T47D (cell line): ENCODE measurements at regions not wholly inside any gene's neighbourhood (a gene's known extent, or its start where the extent isn't known, plus 50 kb on each side); places are given as distances from the start of the nearest gene placed in this dataset.
A peak's percentile ranks its signal among the peaks of the same experiment; 100 is the strongest.
"Not testable (repeated sequence)": the region's sequence is repeated elsewhere in the genome, so short reads cannot be mapped to it uniquely, and the experiment has no call there.

Experiments used
- DNase-seq, 2 experiments: peaks; one replicate each; pipeline versions ENCODE4 v3.0.0 to v3.0.0-alpha.2; 2011 to 2012; ENCODE audit warnings: low read depth in 1 of 2, low spot score in 1 of 2
- JUND ChIP-seq: IDR thresholded peaks from 2 replicates; pipeline ENCODE4 v1.6.1; 2012; ENCODE audit warnings: low read depth
- in situ Hi-C: cut with HindIII; loops from 2 replicates; pipeline ENCODE4 v1.10.0; 2016; ENCODE audit warnings: low sequenced_read_pairs, low pct_unique_long_range_greater_than_20kb

DNA sequence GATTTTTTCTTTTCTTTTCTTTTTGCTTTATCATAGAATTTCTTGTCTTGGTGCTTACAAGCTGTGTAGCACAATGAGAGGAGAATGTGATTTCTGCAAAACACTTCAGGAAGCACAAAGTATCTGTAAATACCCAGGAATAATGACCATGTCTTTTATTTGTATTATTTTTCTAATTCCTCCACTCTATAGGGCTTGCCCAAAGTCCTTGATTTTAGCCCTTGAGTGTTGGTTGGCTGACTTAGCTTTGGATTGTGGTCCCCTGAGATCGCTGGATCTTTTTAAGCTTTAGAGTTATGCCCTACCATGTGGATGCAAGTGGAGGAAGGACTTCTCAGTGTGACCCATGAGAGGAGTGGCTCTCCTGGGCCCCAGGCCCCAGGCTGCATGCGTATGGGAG lies 52.2 kb downstream of the HOXC4 start:
- DNase-seq, in situ Hi-C loops: not testable (repeated sequence)

GRCh38 chr12:54106252-54106651 lies 52.6 kb downstream of the HOXC4 start:
- DNase-seq, in situ Hi-C loops: not testable (repeated sequence)

DNA sequence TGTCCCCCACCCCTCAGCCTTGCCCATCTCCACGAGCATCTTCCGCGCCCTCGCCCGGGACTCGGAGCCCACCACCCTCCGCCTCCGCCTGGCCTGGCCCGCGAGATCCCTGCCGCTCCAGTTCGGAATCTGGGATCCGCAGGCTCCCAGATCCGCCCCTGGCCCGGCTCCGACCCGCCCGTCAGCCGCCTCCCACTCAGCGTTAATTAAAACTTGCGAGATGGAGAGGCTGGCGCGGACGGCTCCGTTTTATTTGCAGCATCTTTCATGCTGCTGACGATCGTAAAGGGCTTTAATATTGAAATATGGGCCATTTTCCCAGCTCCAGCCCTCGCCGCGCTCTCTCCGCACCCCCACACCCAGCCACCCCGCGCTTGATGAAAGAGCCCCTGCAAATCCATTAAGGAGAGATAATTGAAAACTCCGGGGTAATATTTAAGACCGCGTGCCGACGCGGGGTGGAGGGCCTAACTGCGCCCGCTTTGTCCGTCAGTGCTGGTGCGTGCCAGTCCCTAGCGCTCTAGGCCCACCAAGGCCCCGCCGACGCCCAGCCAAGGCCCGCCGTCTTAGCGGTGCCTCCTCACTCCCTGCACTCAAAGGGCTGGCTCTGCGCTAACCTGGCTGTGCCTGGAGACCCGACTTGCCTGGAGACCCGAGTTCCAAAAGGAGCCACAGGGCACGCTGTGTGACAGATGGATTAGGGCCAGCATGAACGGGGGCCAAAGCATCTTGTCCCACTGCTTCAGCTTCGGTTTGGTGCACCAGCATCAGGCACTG lies 53.4 kb downstream of the HOXC4 start:
- DNase-seq, in situ Hi-C loops: not testable (repeated sequence)

DNA sequence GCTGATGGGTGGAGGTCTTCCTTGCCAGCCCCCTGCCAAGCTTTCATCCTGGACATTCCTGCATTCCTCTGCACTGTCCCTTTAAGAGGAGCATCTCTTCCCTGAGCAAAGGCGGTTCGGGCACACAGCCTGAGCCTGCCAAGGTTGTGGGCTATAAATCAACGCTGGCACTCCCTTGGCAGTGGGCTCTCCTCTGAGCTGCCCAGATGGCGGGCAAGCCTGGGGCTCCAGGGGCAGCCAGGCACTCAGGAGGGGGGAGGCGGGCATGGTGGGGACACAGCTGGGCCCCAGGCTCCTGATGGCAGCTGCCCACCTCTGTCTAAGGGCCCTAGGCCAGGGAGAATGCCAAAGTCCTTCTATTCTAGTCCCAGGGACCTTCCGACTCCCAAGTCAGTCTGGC lies 58.7 kb downstream of the HOXC4 start:
- DNase-seq, in situ Hi-C loops: not testable (repeated sequence)

- in situ Hi-C loops, DNase-seq: not testable (repeated sequence)
Measured at GRCh38 chr12:54116055-54116454, 62.4 kb downstream of the HOXC4 start.

- in situ Hi-C loops, DNase-seq: not testable (repeated sequence)
Measured at GRCh38 chr12:54117392-54117791, 63.8 kb downstream of the HOXC4 start.

DNA sequence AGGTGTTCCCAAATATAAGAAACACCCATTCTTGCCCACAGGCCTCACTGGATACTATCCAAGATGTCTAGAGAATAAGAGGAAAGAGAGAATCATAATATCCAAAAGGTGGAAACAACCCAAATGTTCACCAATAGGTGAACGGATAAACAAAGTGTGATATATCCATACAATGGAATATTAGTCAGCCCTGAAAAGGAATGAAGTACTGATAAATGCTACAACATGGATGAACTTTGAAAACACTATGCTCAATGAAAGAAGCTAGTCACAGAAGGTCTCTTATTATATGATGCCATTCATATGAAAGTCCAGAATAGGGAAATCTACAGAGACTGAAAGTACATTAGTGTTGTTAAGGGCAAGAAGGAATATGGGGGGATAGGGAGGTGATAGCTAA lies 65.4 kb downstream of the HOXC4 start:
- in situ Hi-C loops = not testable (repeated sequence)

DNA sequence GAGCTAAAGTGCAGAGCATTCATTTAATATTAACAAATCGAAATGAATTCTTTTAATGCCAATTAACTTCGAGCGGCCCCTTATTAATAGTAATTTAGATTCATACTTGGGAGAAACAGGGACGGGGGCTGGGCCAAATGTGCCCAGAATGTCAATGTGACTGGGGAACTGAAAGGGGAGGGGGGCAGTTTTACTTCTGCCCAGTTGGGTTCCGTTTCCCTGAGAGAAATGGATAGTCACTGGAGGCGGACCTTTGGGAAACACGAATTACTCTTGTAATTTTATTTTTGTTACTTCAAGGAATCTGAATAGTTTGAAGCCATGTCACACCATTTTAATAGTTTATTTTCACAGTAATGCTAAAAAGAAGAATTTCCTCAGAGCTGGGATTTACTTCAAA lies 64.8 kb downstream of the SMUG1 start:
- DNase-seq, in situ Hi-C loops: not testable (repeated sequence)

More for the DNA sequence above, 65.4 kb downstream of the HOXC4 start:
- not testable (repeated sequence) for DNase-seq

- in situ Hi-C loops, DNase-seq: not testable (repeated sequence)
Measured at GRCh38 chr12:54125708-54126028, 63.1 kb downstream of the SMUG1 start.

GRCh38 chr12:54126029-54126695 lies 62.6 kb downstream of the SMUG1 start:
- in situ Hi-C loops = no loop called here
- peak; percentile 46 to 72 for DNase-seq
- TF ChIP-seq JUND = no peak

DNA sequence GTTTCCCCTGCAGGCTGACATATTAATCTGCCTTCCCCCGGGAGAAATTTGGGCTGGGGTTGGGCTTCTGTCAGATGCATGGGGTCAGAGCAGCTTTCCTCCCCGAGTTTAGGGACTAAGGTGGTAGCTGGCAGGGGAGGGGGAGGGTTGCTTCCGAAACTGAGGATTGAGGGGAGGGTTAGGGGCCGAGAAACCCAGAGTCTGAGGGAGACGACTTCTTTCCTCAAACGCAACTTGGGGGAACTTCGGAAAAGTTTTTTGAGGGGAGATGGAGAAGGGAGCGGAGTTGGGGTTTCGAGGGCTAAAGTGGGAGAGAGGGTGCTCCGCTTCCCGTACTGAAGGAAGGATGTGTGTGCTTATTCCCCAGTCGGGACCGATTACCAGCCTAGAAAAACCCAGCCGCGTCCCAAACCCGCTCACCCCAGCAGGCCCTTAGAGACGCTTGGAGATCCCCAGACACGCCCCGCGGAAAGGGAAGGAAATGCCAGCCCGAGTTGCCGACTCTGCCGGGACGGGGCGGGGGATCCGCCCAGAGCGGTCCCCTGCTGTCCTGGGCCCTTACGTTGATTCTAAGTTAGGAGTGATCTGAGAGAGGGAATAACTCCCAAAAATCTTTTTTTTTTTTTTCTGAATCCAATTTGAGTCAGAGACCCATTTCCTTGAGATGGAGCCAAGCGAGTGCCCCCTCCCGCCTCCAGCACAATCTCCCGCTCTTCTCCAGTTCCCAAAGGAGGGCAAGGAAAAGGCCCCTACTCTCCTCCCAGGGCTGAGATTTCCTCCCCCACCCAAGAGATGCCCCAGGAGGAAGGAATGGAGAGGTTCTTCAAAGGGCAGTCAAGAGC lies 61.9 kb downstream of the SMUG1 start:
- peak; percentile 46 to 75 for DNase-seq
- no peak for TF ChIP-seq JUND
- in situ Hi-C loops = no loop called here

DNA sequence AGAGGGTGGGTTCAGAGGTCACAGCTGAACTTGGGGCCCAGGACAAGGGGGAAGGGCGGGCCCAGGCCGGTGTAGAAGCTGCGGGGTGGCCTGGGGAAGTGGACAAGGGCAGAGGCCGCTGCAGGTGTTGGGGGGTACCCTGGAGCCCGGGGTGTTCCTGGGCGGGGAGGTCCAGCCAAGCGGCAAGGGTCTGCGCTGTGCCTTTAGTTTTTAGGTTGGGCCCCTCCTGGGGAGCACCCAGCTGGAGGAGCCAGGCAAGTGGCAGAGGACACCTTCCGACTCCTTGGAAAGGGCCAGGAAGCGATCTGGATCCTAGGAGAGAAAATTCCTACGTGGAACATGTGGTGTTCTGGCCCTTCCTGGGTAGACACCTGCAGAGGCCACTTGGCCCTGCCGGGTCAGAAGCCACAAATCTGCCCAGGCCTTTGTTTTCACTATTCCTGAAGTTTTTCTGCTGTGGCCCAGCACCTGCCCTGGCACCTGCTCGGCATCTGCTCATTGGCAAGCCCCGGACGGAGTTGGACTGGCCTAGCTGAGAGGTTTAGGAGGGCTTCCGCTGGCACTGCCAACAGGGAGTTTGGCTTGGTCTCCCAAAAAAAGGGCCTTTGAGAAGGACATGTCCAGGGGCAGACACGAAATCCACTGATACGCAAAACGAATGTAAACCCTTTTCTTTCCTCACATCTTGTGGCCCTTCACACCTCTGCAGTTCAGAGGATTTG lies 61.1 kb downstream of the SMUG1 start:
- TF ChIP-seq JUND = no peak
- DNase-seq = no peak
- in situ Hi-C loops = no loop called here

GRCh38 chr12:54128416-54128815 lies 60.4 kb downstream of the SMUG1 start:
- no peak for TF ChIP-seq JUND
- in situ Hi-C loops = no loop called here
- no peak for DNase-seq
